Osteocyte (in vitro differentiated cells): ENCODE measurements at regions not wholly inside any gene's neighbourhood (a gene's known extent, or its start where the extent isn't known, plus 50 kb on each side); places are given as distances from the start of the nearest gene placed in this dataset.

Experiments
- DNase-seq: peaks from one replicate; pipeline ENCODE4 v3.0.0; 2021; ENCODE audit warnings: mixed read lengths; ENCODE audit not compliant: unreplicated experiment; ENCODE audit errors: extremely low spot score
- H3K27ac Mint-ChIP-seq: one replicate; pipeline ENCODE4 v1.8.0; 2021; ENCODE audit warnings: mild to moderate bottlenecking, mixed read lengths; ENCODE audit not compliant: unreplicated experiment
- H3K27me3 Mint-ChIP-seq: one replicate; pipeline ENCODE4 v1.8.0; 2021; ENCODE audit warnings: mixed read lengths; ENCODE audit not compliant: unreplicated experiment
- H3K36me3 Mint-ChIP-seq: one replicate; pipeline ENCODE4 v1.8.0; 2021; ENCODE audit warnings: mixed read lengths; ENCODE audit not compliant: unreplicated experiment
- H3K4me1 Mint-ChIP-seq: one replicate; pipeline ENCODE4 v1.8.0; 2021; ENCODE audit warnings: mixed read lengths; ENCODE audit not compliant: unreplicated experiment
- H3K4me3 Mint-ChIP-seq: one replicate; pipeline ENCODE4 v1.8.0; 2021; ENCODE audit warnings: mild to moderate bottlenecking, moderate library complexity, mixed read lengths; ENCODE audit not compliant: unreplicated experiment
- H3K9me3 Mint-ChIP-seq: one replicate; pipeline ENCODE4 v1.8.0; 2021; ENCODE audit warnings: mixed read lengths; ENCODE audit not compliant: unreplicated experiment
- CTCF ChIP-seq: fragments of 200-600 bp; sonication (generic); IDR thresholded peaks from 2 replicates; pipeline ENCODE4 v1.5.0; 2021; ENCODE audit warnings: antibody characterized with exemption, mild to moderate bottlenecking, moderate library complexity

GRCh38 chr5:120874081-120874862 lies 410.2 kb downstream of the PRR16 start:
- Mint-ChIP-seq H3K9me3 (no peaks in the 10 kb centered on the region), H3K4me1 (no peaks in the 10 kb centered on the region), H3K27ac (no peak overlapping the region), H3K4me3 (no peak overlapping the region), H3K36me3 (no peaks in the 10 kb centered on the region), H3K27me3 (no peaks in the 10 kb centered on the region)
- no peak for DNase-seq
- no peak for TF ChIP-seq CTCF

GRCh38 chr5:120882038-120882775 lies 418.1 kb downstream of the PRR16 start:
- no peaks in the 10 kb centered on the region for H3K9me3 Mint-ChIP-seq

GRCh38 chr5:120886351-120886860 lies 422.3 kb downstream of the PRR16 start:
- Mint-ChIP-seq H3K9me3 (no peaks in the 10 kb centered on the region), H3K36me3 (no peaks in the 10 kb centered on the region), H3K4me3 (no peak overlapping the region), H3K27ac (no peak overlapping the region), H3K27me3 (no peaks in the 10 kb centered on the region), H3K4me1 (no peaks in the 10 kb centered on the region)
- no peak for DNase-seq
- TF ChIP-seq CTCF: no peak

More at GRCh38 chr5:120882038-120882775, 418.1 kb downstream of the PRR16 start:
- Mint-ChIP-seq H3K27ac (no peak overlapping the region), H3K36me3 (no peaks in the 10 kb centered on the region), H3K4me3 (no peak overlapping the region), H3K27me3 (no peaks in the 10 kb centered on the region), H3K4me1 (no peaks in the 10 kb centered on the region)
- no peak for TF ChIP-seq CTCF
- DNase-seq: no peak

- no peaks in the 10 kb centered on the region for H3K9me3 Mint-ChIP-seq
- no peak for TF ChIP-seq CTCF
- no peaks in the 10 kb centered on the region for H3K36me3 Mint-ChIP-seq
- H3K4me1 Mint-ChIP-seq: no peaks in the 10 kb centered on the region
- no peak overlapping the region for H3K27ac Mint-ChIP-seq
- no peak for DNase-seq
- peaks cover 7% of the 10 kb centered on the region for H3K27me3 Mint-ChIP-seq
- H3K4me3 Mint-ChIP-seq: no peak overlapping the region
Observed at GRCh38 chr5:120895660-120896059, 431.6 kb downstream of the PRR16 start.

- Mint-ChIP-seq H3K9me3 (no peaks in the 10 kb centered on the region), H3K27ac (no peak overlapping the region), H3K4me1 (no peaks in the 10 kb centered on the region), H3K27me3 (peaks cover 14% of the 10 kb centered on the region), H3K36me3 (no peaks in the 10 kb centered on the region), H3K4me3 (no peak overlapping the region)
- no peak for DNase-seq
- TF ChIP-seq CTCF: no peak
Observed at GRCh38 chr5:120901199-120901598, 437.1 kb downstream of the PRR16 start.
